Esophagus squamous epithelium (tissue), 5 donors: ENCODE measurements at regions not wholly inside any gene's neighbourhood (a gene's known extent, or its start where the extent isn't known, plus 50 kb on each side); places are given as distances from the start of the nearest gene placed in this dataset.

Experiments used
- DNase-seq: peaks from one replicate; lab custom pipeline; 2025; lab: John Stamatoyannopoulos, UW
- H3K27ac ChIP-seq, 4 donors: fragments of 200-600 bp; sonication (generic); one replicate each; pipeline ENCODE4 v1.5.1; 2016 to 2019; ENCODE audit warnings: mild to moderate bottlenecking in 1 of 4
- H3K27me3 ChIP-seq, 4 donors: fragments of 200-600 bp; sonication (generic); 1 replicate in 3 of 4; 2 replicates in 1 of 4; pipeline versions ENCODE4 v1.5.1 to v1.6.0; 2017 to 2021; ENCODE audit warnings: antibody characterized with exemption in 1 of 4
- H3K36me3 ChIP-seq, 3 donors: fragments of 200-600 bp; sonication (generic); one replicate each; pipeline ENCODE4 v1.5.1; 2016 to 2019
- H3K4me1 ChIP-seq, 3 donors: fragments of 200-600 bp; sonication (generic); one replicate each; pipeline ENCODE4 v1.5.1; 2017 to 2019
- H3K4me3 ChIP-seq, 4 donors: fragments of 200-600 bp; sonication (generic); 1 replicate in 3 of 4; 2 replicates in 1 of 4; pipeline ENCODE4 v1.5.1; 2016 to 2019; ENCODE audit warnings: mild to moderate bottlenecking in 2 of 4, moderate library complexity in 1 of 4
- H3K9me3 ChIP-seq, 3 donors: fragments of 200-600 bp; sonication (generic); one replicate each; pipeline ENCODE4 v1.5.1; 2016 to 2019
- POLR2A ChIP-seq, 4 donors: fragments of 450-650 bp; IDR thresholded peaks; one replicate each; pipeline ENCODE4 v1.6.1; 2017; ENCODE audit warnings: antibody characterized with exemption in 4 of 4, mild to moderate bottlenecking in 4 of 4, moderate library complexity in 3 of 4
- WGBS, 2 donors: methylation state at CpG; one replicate each; pipeline ENCODE4 v1.1.5; 2018; 5-methylcytosine and 5-hydroxymethylcytosine counted together
- intact Hi-C: fragments of 100-400 bp; cut with DNase I; formaldehyde crosslinking; loops from one replicate; pipeline ENCODE4 v1.15.0; 2022
- TF ChIP-seq, protein P1 (sequence below), 6 experiments: fragments of 450-650 bp in 4 of 6; fragments of 200-600 bp in 2 of 6; sonication (generic) in 2 of 6; IDR thresholded peaks; one replicate each; pipeline ENCODE4 v1.5.1; 2016 to 2019; ENCODE audit warnings: antibody characterized with exemption in 6 of 6, mild to moderate bottlenecking in 4 of 6, moderate library complexity in 4 of 6
- donor health status: DM: yes; HTN: yes; CAD: no.

DNA sequence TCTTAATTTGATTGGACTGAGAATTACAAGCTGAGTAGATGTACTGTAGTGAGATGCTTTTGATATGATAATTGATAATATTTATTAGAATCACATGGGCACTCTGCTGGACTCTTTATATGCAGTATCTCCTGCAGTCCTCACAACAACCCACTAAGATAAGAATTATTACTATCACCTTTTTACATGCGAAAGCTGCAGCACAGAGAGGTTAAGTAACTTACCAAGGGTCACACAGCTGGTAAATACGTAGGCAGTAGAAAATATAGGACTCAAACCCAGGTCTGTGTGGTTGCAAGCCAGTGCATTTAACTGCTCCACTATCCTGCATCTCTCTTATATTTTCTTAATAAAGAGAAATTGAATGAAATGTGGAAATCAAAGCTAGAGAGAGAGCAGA is 392.8 kb upstream of the RORA start:
- intact Hi-C loops = no loop called here

DNA sequence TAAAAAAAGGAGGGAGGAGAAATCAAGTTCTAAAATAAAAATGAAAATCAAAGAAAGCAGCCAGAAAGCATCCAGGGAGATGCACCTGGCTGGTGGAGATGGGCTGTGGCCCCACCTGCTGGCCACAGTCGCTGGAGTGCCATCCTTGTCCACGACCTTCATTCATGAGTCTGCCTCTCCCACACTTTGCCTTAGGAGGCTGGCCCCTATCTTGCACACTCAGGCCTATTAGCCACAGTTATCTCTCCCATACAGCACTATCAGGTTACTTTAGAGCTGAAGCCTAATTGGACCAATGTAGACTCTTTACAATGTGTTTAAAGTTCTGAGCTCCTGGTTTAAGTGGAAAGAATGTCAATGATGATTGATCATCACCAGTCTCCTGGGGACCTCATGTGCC is 392.0 kb upstream of the RORA start:
- intact Hi-C loops = no loop called here

More for the DNA sequence above, 392.8 kb upstream of the RORA start:
- no peak overlapping the region for H3K4me3 ChIP-seq
- H3K27ac ChIP-seq = no peak overlapping the region
- no peaks in the 10 kb centered on the region for H3K36me3 ChIP-seq
- H3K9me3 ChIP-seq = no peaks in the 10 kb centered on the region
- TF ChIP-seq POLR2A (IDR thresholded peaks at IDR 0.05) = no peak
- TF ChIP-seq, protein P1, sequence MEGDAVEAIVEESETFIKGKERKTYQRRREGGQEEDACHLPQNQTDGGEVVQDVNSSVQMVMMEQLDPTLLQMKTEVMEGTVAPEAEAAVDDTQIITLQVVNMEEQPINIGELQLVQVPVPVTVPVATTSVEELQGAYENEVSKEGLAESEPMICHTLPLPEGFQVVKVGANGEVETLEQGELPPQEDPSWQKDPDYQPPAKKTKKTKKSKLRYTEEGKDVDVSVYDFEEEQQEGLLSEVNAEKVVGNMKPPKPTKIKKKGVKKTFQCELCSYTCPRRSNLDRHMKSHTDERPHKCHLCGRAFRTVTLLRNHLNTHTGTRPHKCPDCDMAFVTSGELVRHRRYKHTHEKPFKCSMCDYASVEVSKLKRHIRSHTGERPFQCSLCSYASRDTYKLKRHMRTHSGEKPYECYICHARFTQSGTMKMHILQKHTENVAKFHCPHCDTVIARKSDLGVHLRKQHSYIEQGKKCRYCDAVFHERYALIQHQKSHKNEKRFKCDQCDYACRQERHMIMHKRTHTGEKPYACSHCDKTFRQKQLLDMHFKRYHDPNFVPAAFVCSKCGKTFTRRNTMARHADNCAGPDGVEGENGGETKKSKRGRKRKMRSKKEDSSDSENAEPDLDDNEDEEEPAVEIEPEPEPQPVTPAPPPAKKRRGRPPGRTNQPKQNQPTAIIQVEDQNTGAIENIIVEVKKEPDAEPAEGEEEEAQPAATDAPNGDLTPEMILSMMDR (IDR thresholded peaks at IDR 0.05) = no peak
- WGBS, 2 donors = 79 to 85% methylated on average over 2 of the region's 2 CpGs
- H3K4me1 ChIP-seq = no peaks in the 10 kb centered on the region
- H3K27me3 ChIP-seq = peaks cover 0 to 3% (median 0%) of the 10 kb centered on the region in 4 donors
- no peak for DNase-seq

DNA sequence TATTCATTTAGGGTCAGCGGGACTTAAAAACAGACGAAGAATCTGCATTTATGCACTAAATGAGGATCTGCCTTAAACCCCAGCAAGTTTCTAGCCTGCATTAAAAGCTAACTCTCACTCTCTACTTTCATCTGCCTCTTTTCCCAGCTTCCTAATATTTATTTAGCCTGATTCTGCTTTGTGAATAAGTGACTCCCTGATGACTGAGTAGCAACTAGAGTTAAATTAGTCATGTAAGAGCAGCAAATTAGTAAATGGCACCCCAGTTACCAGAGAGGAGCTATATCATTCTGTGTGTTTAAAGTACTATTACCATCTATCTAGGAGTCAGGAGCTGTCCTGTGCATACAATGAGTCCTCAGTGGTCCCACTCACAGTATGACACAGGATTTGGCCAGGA is 391.0 kb upstream of the RORA start:
- WGBS, 2 donors = 82 to 88% methylated on average over 2 of the region's 2 CpGs
- intact Hi-C loops = no loop called here
- no peaks in the 10 kb centered on the region for H3K4me1 ChIP-seq

More for the DNA sequence above, 392.0 kb upstream of the RORA start:
- no peaks in the 10 kb centered on the region for H3K4me1 ChIP-seq
- TF ChIP-seq, protein P1 (IDR thresholded peaks at IDR 0.05) = peak in 5 of 6 experiments; percentile 20 to 57 (median 38)
- TF ChIP-seq POLR2A (IDR thresholded peaks at IDR 0.05) = no peak
- no peak overlapping the region for H3K4me3 ChIP-seq
- no peaks in the 10 kb centered on the region for H3K36me3 ChIP-seq
- no peak overlapping the region for H3K27ac ChIP-seq
- no peak for DNase-seq
- H3K27me3 ChIP-seq = no peaks in the 10 kb centered on the region
- H3K9me3 ChIP-seq = no peaks in the 10 kb centered on the region
- 0 to 3% methylated on average over 2 of the region's 2 CpGs for WGBS, 2 donors

DNA sequence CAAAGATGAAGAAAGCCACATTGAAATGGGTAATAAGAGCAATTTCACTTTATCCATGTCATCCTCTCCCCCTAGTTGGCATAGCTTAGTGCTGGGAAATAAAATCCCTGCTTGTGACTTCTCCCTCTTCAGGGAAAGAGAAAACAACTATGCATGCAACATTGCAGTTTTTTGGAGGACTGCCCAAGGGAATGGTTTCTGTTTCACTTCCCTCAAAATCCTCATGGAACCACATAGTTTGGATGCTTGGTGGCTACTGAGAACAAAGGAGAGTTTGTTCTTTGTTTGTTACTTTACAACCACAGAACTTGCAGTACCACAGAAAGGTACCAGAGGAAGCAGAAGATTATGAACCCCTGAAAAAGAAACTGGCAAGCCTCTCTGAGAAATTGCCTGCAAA is 384.6 kb upstream of the RORA start:
- no peak for DNase-seq
- TF ChIP-seq, protein P1 (IDR thresholded peaks at IDR 0.05) = no peak
- TF ChIP-seq POLR2A (IDR thresholded peaks at IDR 0.05) = no peak
- H3K9me3 ChIP-seq = peaks cover 0 to 9% (median 8%) of the 10 kb centered on the region in 3 donors
- H3K4me1 ChIP-seq = no peaks in the 10 kb centered on the region
- H3K4me3 ChIP-seq = no peak overlapping the region
- no peak overlapping the region for H3K27ac ChIP-seq
- no peaks in the 10 kb centered on the region for H3K36me3 ChIP-seq
- intact Hi-C loops = no loop called here
- H3K27me3 ChIP-seq = no peaks in the 10 kb centered on the region

More for the DNA sequence above, 391.0 kb upstream of the RORA start:
- no peak overlapping the region for H3K27ac ChIP-seq
- H3K9me3 ChIP-seq = no peaks in the 10 kb centered on the region
- H3K27me3 ChIP-seq = no peaks in the 10 kb centered on the region
- TF ChIP-seq POLR2A (IDR thresholded peaks at IDR 0.05) = no peak
- TF ChIP-seq, protein P1 (IDR thresholded peaks at IDR 0.05) = no peak
- no peak for DNase-seq
- no peak overlapping the region for H3K4me3 ChIP-seq
- H3K36me3 ChIP-seq = no peaks in the 10 kb centered on the region

DNA sequence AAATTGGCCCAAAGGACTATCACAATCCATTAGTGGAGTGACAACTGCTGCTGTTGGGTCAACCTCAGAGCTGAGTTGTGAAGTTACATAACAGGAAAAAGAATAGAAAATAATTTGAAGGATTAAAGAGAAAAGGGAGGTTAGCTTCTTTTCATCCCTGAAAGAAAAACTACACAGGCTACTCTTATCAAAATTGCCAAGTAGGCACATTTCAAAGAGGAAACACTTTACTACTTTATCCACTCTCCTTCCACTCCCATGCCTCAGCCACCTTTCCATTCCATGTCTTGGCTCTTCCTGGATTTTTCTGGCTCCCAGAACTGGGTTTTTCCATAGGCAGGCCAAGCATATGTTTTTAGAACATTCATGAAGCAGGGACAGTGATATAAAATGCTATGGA is 384.0 kb upstream of the RORA start:
- H3K9me3 ChIP-seq = peaks cover 0 to 9% (median 8%) of the 10 kb centered on the region in 3 donors
- no peaks in the 10 kb centered on the region for H3K27me3 ChIP-seq
- H3K27ac ChIP-seq = no peak overlapping the region
- intact Hi-C loops = no loop called here
- no peak overlapping the region for H3K4me3 ChIP-seq
- H3K36me3 ChIP-seq = no peaks in the 10 kb centered on the region
- no peak for DNase-seq
- no peaks in the 10 kb centered on the region for H3K4me1 ChIP-seq
- TF ChIP-seq, protein P1 (IDR thresholded peaks at IDR 0.05) = no peak
- TF ChIP-seq POLR2A (IDR thresholded peaks at IDR 0.05) = no peak
